Mesothelial cell of epicardium (in vitro differentiated cells): ENCODE measurements at regions not wholly inside any gene's neighbourhood (a gene's known extent, or its start where the extent isn't known, plus 50 kb on each side); places are given as distances from the start of the nearest gene placed in this dataset.

ENCODE experiments used
- DNase-seq, 2 experiments: peaks; one replicate each; pipeline ENCODE4 v3.0.0; 2021; ENCODE audit warnings: low spot score in 2 of 2; ENCODE audit not compliant: unreplicated experiment in 2 of 2
- H3K27ac Mint-ChIP-seq: 2 replicates; pipeline ENCODE4 v1.8.0; 2021; ENCODE audit warnings: mixed read lengths
- H3K27me3 Mint-ChIP-seq: 2 replicates; pipeline ENCODE4 v1.8.0; 2021; ENCODE audit warnings: low read depth, mixed read lengths
- H3K36me3 Mint-ChIP-seq: 2 replicates; pipeline ENCODE4 v1.8.0; 2021; ENCODE audit warnings: mixed read lengths
- H3K4me1 Mint-ChIP-seq: 2 replicates; pipeline ENCODE4 v1.8.0; 2021; ENCODE audit warnings: mixed read lengths
- H3K4me3 Mint-ChIP-seq: 2 replicates; pipeline ENCODE4 v1.8.0; 2021; ENCODE audit warnings: mild to moderate bottlenecking, moderate library complexity, mixed read lengths
- H3K9me3 Mint-ChIP-seq: 2 replicates; pipeline ENCODE4 v1.8.0; 2021; ENCODE audit warnings: mixed read lengths
- CTCF ChIP-seq: fragments of 200-600 bp; sonication (generic); IDR thresholded peaks from one replicate; pipeline ENCODE4 v1.5.0; 2021; ENCODE audit warnings: antibody characterized with exemption; ENCODE audit not compliant: unreplicated experiment

GRCh38 chr9:26159575-26160392 lies 481.5 kb upstream of the TUSC1 start:
- Mint-ChIP-seq H3K27ac (no peak overlapping the region), H3K4me1 (no peaks in the 10 kb centered on the region), H3K27me3 (no peaks in the 10 kb centered on the region), H3K36me3 (no peaks in the 10 kb centered on the region), H3K9me3 (no peaks in the 10 kb centered on the region), H3K4me3 (no peak overlapping the region)
- no peak for TF ChIP-seq CTCF
- no peak for DNase-seq

GRCh38 chr9:26158631-26159150 lies 480.4 kb upstream of the TUSC1 start:
- Mint-ChIP-seq H3K4me1 (no peaks in the 10 kb centered on the region), H3K36me3 (no peaks in the 10 kb centered on the region), H3K9me3 (no peaks in the 10 kb centered on the region), H3K27me3 (no peaks in the 10 kb centered on the region), H3K27ac (no peak overlapping the region), H3K4me3 (no peak overlapping the region)
- DNase-seq, result no peak
- no peak for TF ChIP-seq CTCF

GRCh38 chr9:26157411-26157810 lies 479.2 kb upstream of the TUSC1 start:
- no peak overlapping the region for H3K4me3 Mint-ChIP-seq
- H3K36me3 Mint-ChIP-seq, result no peaks in the 10 kb centered on the region
- no peak overlapping the region for H3K27ac Mint-ChIP-seq
- no peak for TF ChIP-seq CTCF
- H3K27me3 Mint-ChIP-seq, result no peaks in the 10 kb centered on the region
- DNase-seq, result no peak
- no peaks in the 10 kb centered on the region for H3K9me3 Mint-ChIP-seq
- H3K4me1 Mint-ChIP-seq, result no peaks in the 10 kb centered on the region

- no peaks in the 10 kb centered on the region for H3K9me3 Mint-ChIP-seq
- no peak overlapping the region for H3K4me3 Mint-ChIP-seq
- no peak for DNase-seq
- no peak overlapping the region for H3K27ac Mint-ChIP-seq
- H3K27me3 Mint-ChIP-seq, result no peaks in the 10 kb centered on the region
- H3K36me3 Mint-ChIP-seq, result no peaks in the 10 kb centered on the region
- TF ChIP-seq CTCF, result no peak
- H3K4me1 Mint-ChIP-seq, result no peaks in the 10 kb centered on the region
Measured at GRCh38 chr9:26152350-26152749, 474.1 kb upstream of the TUSC1 start.

GRCh38 chr9:26148128-26148527 lies 469.9 kb upstream of the TUSC1 start:
- no peak overlapping the region for H3K27ac Mint-ChIP-seq
- no peak for TF ChIP-seq CTCF
- no peaks in the 10 kb centered on the region for H3K9me3 Mint-ChIP-seq
- no peaks in the 10 kb centered on the region for H3K4me1 Mint-ChIP-seq
- no peaks in the 10 kb centered on the region for H3K27me3 Mint-ChIP-seq
- no peak for DNase-seq
- no peaks in the 10 kb centered on the region for H3K36me3 Mint-ChIP-seq
- no peak overlapping the region for H3K4me3 Mint-ChIP-seq
